Liver (tissue), 8 donors: ENCODE measurements at regions not wholly inside any gene's neighbourhood (a gene's known extent, or its start where the extent isn't known, plus 50 kb on each side); places are given as distances from the start of the nearest gene placed in this dataset.

Experiments
- DNase-seq: peaks from one replicate; pipeline ENCODE4 v3.0.0-alpha.2; 2017; ENCODE audit warnings: low spot score
- H3K27ac ChIP-seq, 2 donors: one replicate each; pipeline ENCODE4 v1.7.0; 2013; ENCODE audit warnings: inconsistent platforms in 2 of 2, low read length in 2 of 2, control low read depth in 1 of 2, low read depth in 1 of 2, mild to moderate bottlenecking in 1 of 2
- H3K27me3 ChIP-seq, 4 donors: one replicate each; pipeline versions ENCODE4 v1.6.1 to v1.7.0; 2013; ENCODE audit warnings: low read length in 3 of 4, inconsistent platforms in 1 of 4, mild to moderate bottlenecking in 1 of 4, moderate library complexity in 1 of 4; ENCODE audit not compliant: control insufficient read depth in 4 of 4, insufficient read depth in 4 of 4
- H3K36me3 ChIP-seq, 4 donors: one replicate each; pipeline versions ENCODE4 v1.6.1 to v1.7.0; 2013; ENCODE audit warnings: low read length in 3 of 4, mild to moderate bottlenecking in 3 of 4, low read depth in 1 of 4, moderate library complexity in 1 of 4; ENCODE audit not compliant: control insufficient read depth in 4 of 4, insufficient read depth in 3 of 4
- H3K4me1 ChIP-seq, 4 donors: one replicate each; pipeline versions ENCODE4 v1.6.1 to v1.7.0; 2013; ENCODE audit warnings: low read length in 3 of 4, mild to moderate bottlenecking in 3 of 4, moderate library complexity in 1 of 4; ENCODE audit not compliant: control insufficient read depth in 4 of 4, insufficient read depth in 4 of 4
- H3K4me3 ChIP-seq, 3 donors: one replicate each; pipeline versions ENCODE4 v1.6.1 to v1.7.0; 2013; ENCODE audit warnings: low read length in 3 of 3, control low read depth in 1 of 3, low read depth in 1 of 3, mild to moderate bottlenecking in 1 of 3
- H3K9ac ChIP-seq, 2 donors: one replicate each; pipeline ENCODE4 v1.7.0; 2013; ENCODE audit warnings: low read length in 2 of 2, mild to moderate bottlenecking in 2 of 2, moderate library complexity in 2 of 2, control low read depth in 1 of 2, low read depth in 1 of 2
- H3K9me3 ChIP-seq, 4 donors: one replicate each; pipeline versions ENCODE4 v1.6.1 to v1.7.0; 2013; ENCODE audit warnings: low read length in 3 of 4; ENCODE audit not compliant: control insufficient read depth in 4 of 4
- ATF3 ChIP-seq: IDR thresholded peaks from 2 replicates; pipeline ENCODE4 v1.6.1; 2016; ENCODE audit warnings: antibody characterized with exemption
- EGR1 ChIP-seq, 2 donors: IDR thresholded peaks; 2 replicates each; pipeline ENCODE4 v1.6.1; 2016 to 2018; ENCODE audit warnings: antibody characterized with exemption in 2 of 2, low read depth in 2 of 2
- FOXA1 ChIP-seq: IDR thresholded peaks from 2 replicates; pipeline ENCODE4 v1.6.1; 2016; ENCODE audit warnings: antibody characterized with exemption
- FOXA2 ChIP-seq: IDR thresholded peaks from 2 replicates; pipeline ENCODE4 v1.6.1; 2016; ENCODE audit warnings: antibody characterized with exemption
- GABPA ChIP-seq, 2 donors: IDR thresholded peaks in 1 of 2; conservative IDR thresholded peaks in 1 of 2; 2 replicates each; pipeline ENCODE4 v1.6.1; 2016; ENCODE audit warnings: antibody characterized with exemption in 2 of 2, mild to moderate bottlenecking in 1 of 2, moderate library complexity in 1 of 2
- HNF4A ChIP-seq, 2 donors: conservative IDR thresholded peaks; 2 replicates each; pipeline ENCODE4 v1.6.1; 2016; ENCODE audit warnings: antibody characterized with exemption in 2 of 2, mild to moderate bottlenecking in 2 of 2
- HNF4G ChIP-seq: IDR thresholded peaks from 2 replicates; pipeline ENCODE4 v1.6.1; 2016; ENCODE audit warnings: antibody characterized with exemption
- JUND ChIP-seq, 2 donors: IDR thresholded peaks; 2 replicates each; pipeline ENCODE4 v1.6.1; 2016; ENCODE audit warnings: antibody characterized with exemption in 2 of 2
- NR2F2 ChIP-seq: IDR thresholded peaks from 2 replicates; pipeline ENCODE4 v1.6.1; 2016; ENCODE audit warnings: antibody characterized with exemption
- RAD21 ChIP-seq, 2 donors: IDR thresholded peaks; 2 replicates each; pipeline ENCODE4 v1.6.1; 2016; ENCODE audit warnings: antibody characterized with exemption in 2 of 2, mild to moderate bottlenecking in 2 of 2
- REST ChIP-seq: IDR thresholded peaks from 2 replicates; pipeline ENCODE4 v1.6.1; 2016; ENCODE audit warnings: antibody characterized with exemption, mild to moderate bottlenecking
- RXRA ChIP-seq, 2 donors: IDR thresholded peaks; 2 replicates each; pipeline ENCODE4 v1.6.1; 2017 to 2018; ENCODE audit warnings: antibody characterized with exemption in 2 of 2, mild to moderate bottlenecking in 1 of 2
- SP1 ChIP-seq: IDR thresholded peaks from 2 replicates; pipeline ENCODE4 v1.6.1; 2018; ENCODE audit warnings: antibody characterized with exemption, mild to moderate bottlenecking
- TAF1 ChIP-seq: conservative IDR thresholded peaks from 2 replicates; pipeline ENCODE4 v1.6.1; 2016; ENCODE audit warnings: antibody characterized with exemption, mild to moderate bottlenecking
- YY1 ChIP-seq: IDR thresholded peaks from 2 replicates; pipeline ENCODE4 v1.6.1; 2016; ENCODE audit warnings: antibody characterized with exemption, mild to moderate bottlenecking
- ZBTB33 ChIP-seq: IDR thresholded peaks from 2 replicates; pipeline ENCODE4 v1.6.1; 2016; ENCODE audit warnings: antibody characterized with exemption
- WGBS: extraction: QIAGEN DNeasy Blood & Tissue Kit; methylation state at CpG from one replicate; pipeline ENCODE4 v1.1.7; 2013; 5-methylcytosine and 5-hydroxymethylcytosine counted together
- TF ChIP-seq, protein P1 (sequence below): IDR thresholded peaks from 2 replicates; pipeline ENCODE4 v1.6.1; 2016; ENCODE audit warnings: antibody characterized with exemption
- TF ChIP-seq, protein P2 (sequence below): fragments of 150-350 bp; IDR thresholded peaks from 2 replicates; pipeline ENCODE4 v1.5.1; 2017; ENCODE audit warnings: improper control_type of control experiment, low read depth, low read length; ENCODE audit not compliant: missing input control
- donor health status: healthy.
- donor health status: healthy.
- donor health status: healthy.
- donor health status: healthy.
- donor health status: healthy.

- DNase-seq, result no peak
- Histone ChIP-seq H3K4me3 (no peak overlapping the region), H3K9me3 (peaks cover 0 to 2% (median 0%) of the 10 kb centered on the region in 4 donors), H3K27ac (no peak overlapping the region), H3K4me1 (no peaks in the 10 kb centered on the region), H3K9ac (no peak overlapping the region), H3K36me3 (no peaks in the 10 kb centered on the region), H3K27me3 (peaks cover 0 to 3% (median 0%) of the 10 kb centered on the region in 4 donors)
- WGBS, result 66% methylated on average over 3 of the region's 3 CpGs
- TF ChIP-seq RXRA (IDR thresholded peaks at IDR 0.05) (no peak), JUND (IDR thresholded peaks at IDR 0.05) (no peak), HNF4A (conservative IDR thresholded peaks at IDR 0.05) (no peak), ATF3 (no peak), NR2F2 (no peak), SP1 (no peak), FOXA2 (no peak), REST (no peak), ZBTB33 (no peak), RAD21 (IDR thresholded peaks at IDR 0.05) (no peak), GABPA (IDR thresholded peaks at IDR 0.05 in 1 of 2, conservative IDR thresholded peaks at IDR 0.05 in 1 of 2) (no peak), TAF1 (no peak), YY1 (no peak), FOXA1 (no peak)
- TF ChIP-seq, protein P1, sequence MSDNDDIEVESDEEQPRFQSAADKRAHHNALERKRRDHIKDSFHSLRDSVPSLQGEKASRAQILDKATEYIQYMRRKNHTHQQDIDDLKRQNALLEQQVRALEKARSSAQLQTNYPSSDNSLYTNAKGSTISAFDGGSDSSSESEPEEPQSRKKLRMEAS, result no peak
These were observed 497.7 kb upstream of the LRATD1 start for GRCh38 chr2:14134771-14135170.

DNA sequence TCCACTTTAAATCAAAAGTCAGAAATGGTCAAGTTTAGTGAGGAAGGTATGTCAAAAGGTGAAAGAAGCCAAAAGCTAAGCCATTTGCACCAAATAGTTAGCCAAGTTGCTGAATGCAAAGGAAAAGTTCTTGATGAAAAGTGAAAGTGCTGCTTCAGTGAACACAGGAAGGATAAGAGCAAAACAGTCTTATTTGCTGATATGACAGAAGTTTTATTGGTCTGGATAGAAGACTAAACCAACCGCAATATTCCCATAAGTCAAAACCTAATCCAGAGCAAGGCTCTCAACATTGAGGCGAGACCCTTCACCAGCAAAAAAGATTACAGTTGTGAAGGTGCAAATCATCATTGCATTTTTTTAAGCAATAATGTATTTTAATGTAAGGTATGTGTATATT, 496.5 kb upstream of the LRATD1 start:
- no peak overlapping the region for H3K4me3 ChIP-seq
- H3K27me3 ChIP-seq, result peaks cover 0 to 3% (median 0%) of the 10 kb centered on the region in 4 donors
- H3K4me1 ChIP-seq, result no peaks in the 10 kb centered on the region
- H3K9me3 ChIP-seq, result peaks cover 0 to 2% (median 0%) of the 10 kb centered on the region in 4 donors
- no peaks in the 10 kb centered on the region for H3K36me3 ChIP-seq
- H3K9ac ChIP-seq, result no peak overlapping the region
- WGBS, result 81% methylated on average over 2 of the region's 2 CpGs
- no peak for DNase-seq
- H3K27ac ChIP-seq, result no peak overlapping the region
- TF ChIP-seq RXRA (IDR thresholded peaks at IDR 0.05) (no peak), TAF1 (no peak), RAD21 (IDR thresholded peaks at IDR 0.05) (no peak), ZBTB33 (no peak), SP1 (no peak), EGR1 (IDR thresholded peaks at IDR 0.05; ENCODE audit: low read depth in 2 of 2) (no peak), REST (no peak), NR2F2 (no peak), HNF4A (conservative IDR thresholded peaks at IDR 0.05) (no peak), HNF4G (no peak), FOXA2 (no peak), YY1 (no peak)
- TF ChIP-seq, protein P2, sequence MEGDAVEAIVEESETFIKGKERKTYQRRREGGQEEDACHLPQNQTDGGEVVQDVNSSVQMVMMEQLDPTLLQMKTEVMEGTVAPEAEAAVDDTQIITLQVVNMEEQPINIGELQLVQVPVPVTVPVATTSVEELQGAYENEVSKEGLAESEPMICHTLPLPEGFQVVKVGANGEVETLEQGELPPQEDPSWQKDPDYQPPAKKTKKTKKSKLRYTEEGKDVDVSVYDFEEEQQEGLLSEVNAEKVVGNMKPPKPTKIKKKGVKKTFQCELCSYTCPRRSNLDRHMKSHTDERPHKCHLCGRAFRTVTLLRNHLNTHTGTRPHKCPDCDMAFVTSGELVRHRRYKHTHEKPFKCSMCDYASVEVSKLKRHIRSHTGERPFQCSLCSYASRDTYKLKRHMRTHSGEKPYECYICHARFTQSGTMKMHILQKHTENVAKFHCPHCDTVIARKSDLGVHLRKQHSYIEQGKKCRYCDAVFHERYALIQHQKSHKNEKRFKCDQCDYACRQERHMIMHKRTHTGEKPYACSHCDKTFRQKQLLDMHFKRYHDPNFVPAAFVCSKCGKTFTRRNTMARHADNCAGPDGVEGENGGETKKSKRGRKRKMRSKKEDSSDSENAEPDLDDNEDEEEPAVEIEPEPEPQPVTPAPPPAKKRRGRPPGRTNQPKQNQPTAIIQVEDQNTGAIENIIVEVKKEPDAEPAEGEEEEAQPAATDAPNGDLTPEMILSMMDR, result no peak
- TF ChIP-seq, protein P1, result no peak
